Kidney capillary endothelial cell (primary cell): ENCODE measurements at regions not wholly inside any gene's neighbourhood (a gene's known extent, or its start where the extent isn't known, plus 50 kb on each side); places are given as distances from the start of the nearest gene placed in this dataset.
A peak's percentile ranks its signal among the peaks of the same experiment; 100 is the strongest.

Experiments
- DNase-seq: peaks from one replicate; pipeline ENCODE4 v3.0.0-alpha.2; 2018; ENCODE audit warnings: low spot score

DNA sequence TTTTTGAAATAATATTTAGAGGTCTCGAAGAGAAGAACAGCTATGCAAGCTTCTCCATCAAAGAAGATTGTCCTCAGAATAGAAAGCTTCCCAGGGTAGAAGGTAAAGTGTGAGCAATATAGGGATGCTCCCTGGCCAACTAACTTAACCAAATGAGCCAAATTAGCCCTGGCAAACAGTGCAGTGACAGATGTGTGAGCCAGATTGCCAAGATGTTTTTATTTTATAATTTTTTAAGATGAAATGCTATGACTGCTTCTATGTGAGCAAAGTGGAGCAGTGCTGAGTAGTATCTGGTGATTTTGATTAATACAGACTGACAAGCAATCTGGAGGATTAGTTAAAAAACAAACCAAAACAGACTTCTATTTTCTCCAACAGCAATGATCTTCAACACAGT is 202.1 kb downstream of the NOVA1 start:
- DNase-seq, result no peak

GRCh38 chr14:26394150-26394810 is 203.6 kb downstream of the NOVA1 start:
- no peak for DNase-seq

GRCh38 chr14:26392498-26392897 is 205.3 kb downstream of the NOVA1 start:
- DNase-seq, result no peak

- DNase-seq, result peak; percentile 3
Observed at GRCh38 chr14:26389646-26390508, 208.0 kb downstream of the NOVA1 start.

- no peak for DNase-seq
Observed at GRCh38 chr14:26385310-26385709, 212.5 kb downstream of the NOVA1 start.

GRCh38 chr14:26382901-26383685 is 214.7 kb downstream of the NOVA1 start:
- no peak for DNase-seq

DNA sequence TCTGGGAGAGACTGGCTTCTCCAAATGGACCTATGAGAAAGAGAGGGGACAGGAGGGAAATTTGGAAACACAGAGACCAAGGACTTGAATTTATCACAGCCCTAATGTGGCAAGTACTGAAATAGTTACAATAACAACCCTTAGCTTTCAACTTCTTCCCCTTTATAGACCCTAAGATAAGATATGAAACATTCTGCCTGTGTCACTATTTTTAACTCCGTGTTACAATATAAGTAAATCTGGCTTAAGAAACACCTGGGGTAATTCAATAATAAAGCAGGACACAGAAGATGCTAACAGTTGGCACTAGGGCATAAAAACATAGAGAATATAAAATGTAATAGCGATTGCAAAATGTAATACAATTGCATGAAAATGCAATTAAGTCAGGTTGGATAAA is 216.4 kb downstream of the NOVA1 start:
- DNase-seq, result no peak

- DNase-seq, result no peak
Observed at GRCh38 chr14:26380637-26381036, 217.2 kb downstream of the NOVA1 start.

DNA sequence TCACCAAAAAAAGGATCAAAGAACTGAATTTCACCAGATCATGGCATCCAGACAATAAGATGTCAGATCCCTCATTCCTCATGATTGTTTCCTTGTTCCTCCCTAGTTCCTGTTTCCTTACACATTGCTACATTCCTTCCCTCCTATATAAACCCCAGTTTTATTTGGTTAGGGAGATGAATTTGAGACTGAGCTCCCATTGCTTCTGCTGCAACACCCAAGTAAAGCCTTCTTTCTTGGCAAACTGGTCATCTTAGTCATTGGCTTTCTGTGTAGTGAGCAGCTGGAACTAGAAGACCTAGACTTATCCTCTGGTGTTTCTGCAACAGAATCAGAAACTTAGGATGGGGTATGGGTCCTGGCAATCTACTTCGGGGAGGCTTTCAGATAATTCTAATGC is 217.9 kb downstream of the NOVA1 start:
- DNase-seq, result no peak

GRCh38 chr14:26377150-26377549 is 220.7 kb downstream of the NOVA1 start:
- DNase-seq, result no peak

DNA sequence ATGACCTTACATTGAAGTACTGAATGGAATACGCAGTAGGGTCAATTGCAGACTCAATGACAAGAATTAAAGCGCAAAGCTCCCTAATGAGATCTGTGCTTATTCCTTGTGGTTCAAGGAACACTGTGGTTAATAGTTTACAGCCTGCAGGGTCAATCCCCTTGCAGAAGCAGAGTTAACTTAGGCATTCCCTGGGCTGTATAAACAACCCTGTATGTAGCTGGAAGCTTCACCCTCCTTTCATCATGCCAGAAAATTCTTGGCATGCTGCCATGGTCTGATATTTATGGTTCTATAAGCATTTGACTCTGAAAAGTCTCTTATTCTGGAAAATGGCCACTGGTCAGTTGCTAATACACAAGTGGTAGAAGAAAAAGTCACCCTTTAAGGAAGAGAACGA is 227.7 kb downstream of the NOVA1 start:
- no peak for DNase-seq

- DNase-seq, result no peak
Observed at GRCh38 chr14:26363689-26364088, 234.1 kb downstream of the NOVA1 start.

GRCh38 chr14:26344596-26344995 is 253.2 kb downstream of the NOVA1 start:
- DNase-seq, result no peak

- no peak for DNase-seq
Observed at GRCh38 chr14:26339381-26339780, 258.5 kb downstream of the NOVA1 start.

- DNase-seq, result no peak
Observed at GRCh38 chr14:26338231-26338630, 259.6 kb downstream of the NOVA1 start.

GRCh38 chr14:26334288-26334687 is 263.5 kb downstream of the NOVA1 start:
- DNase-seq, result no peak

GRCh38 chr14:26332966-26333365 is 264.9 kb downstream of the NOVA1 start:
- DNase-seq, result no peak

GRCh38 chr14:26330982-26331381 is 266.9 kb downstream of the NOVA1 start:
- no peak for DNase-seq

DNA sequence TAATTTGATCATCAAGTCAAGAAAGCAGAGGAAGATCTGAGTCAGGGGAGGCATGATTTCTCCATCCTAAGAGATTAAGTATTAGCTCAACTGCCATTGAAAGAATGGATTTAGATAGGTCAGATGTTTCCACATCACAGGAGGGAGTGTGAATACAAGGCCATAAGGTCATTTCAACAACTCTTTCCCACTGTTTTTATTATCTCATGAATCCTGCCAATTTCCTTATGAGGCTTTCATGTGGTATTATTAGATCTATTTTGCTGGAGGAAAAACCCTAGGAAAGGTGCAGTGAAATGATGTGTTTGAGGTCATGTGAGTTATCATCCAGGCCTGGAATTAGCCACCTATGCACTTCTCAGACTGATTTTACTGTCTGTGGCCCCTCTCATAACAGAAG is 269.0 kb downstream of the NOVA1 start:
- no peak for DNase-seq

DNA sequence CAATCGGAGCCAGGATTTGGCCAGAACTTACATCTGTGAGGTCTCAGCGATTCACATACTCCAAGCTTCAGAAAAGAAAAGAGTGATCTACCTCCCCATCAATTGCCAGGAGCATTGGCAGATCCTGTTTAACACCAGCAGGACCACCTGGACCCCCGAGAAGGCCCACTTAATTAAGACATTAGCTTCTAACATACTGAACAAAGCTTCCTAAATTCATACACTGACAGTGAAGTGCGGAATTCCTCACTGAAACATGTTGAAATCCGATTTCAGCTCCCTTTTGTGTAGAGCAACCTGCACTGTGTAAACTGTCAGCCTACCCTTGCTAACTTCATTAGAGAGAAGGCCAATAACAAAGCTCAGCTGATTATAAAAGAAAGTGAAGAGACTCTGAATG is 274.0 kb downstream of the NOVA1 start:
- DNase-seq, result no peak

- DNase-seq, result no peak
Observed at GRCh38 chr14:26320886-26321285, 276.9 kb downstream of the NOVA1 start.

GRCh38 chr14:26319139-26319864 is 278.5 kb downstream of the NOVA1 start:
- no peak for DNase-seq
